GM18505 (cell line): ENCODE measurements at regions not wholly inside any gene's neighbourhood (a gene's known extent, or its start where the extent isn't known, plus 50 kb on each side); places are given as distances from the start of the nearest gene placed in this dataset.
"Not testable (repeated sequence)": the region's sequence is repeated elsewhere in the genome, so short reads cannot be mapped to it uniquely, and the experiment has no call there.

ENCODE experiments used
- ATAC-seq: cut with Tn5 transposase; IDR thresholded peaks from one replicate; pipeline ENCODE4 v1.9.1; 2021; ENCODE audit not compliant: unreplicated experiment
- POLR2A ChIP-seq: IDR thresholded peaks from 4 replicates; pipeline ENCODE4 v1.6.1; 2011; ENCODE audit warnings: borderline replicate concordance; ENCODE audit not compliant: insufficient read depth, insufficient read length; ENCODE audit errors: extremely low read depth

DNA sequence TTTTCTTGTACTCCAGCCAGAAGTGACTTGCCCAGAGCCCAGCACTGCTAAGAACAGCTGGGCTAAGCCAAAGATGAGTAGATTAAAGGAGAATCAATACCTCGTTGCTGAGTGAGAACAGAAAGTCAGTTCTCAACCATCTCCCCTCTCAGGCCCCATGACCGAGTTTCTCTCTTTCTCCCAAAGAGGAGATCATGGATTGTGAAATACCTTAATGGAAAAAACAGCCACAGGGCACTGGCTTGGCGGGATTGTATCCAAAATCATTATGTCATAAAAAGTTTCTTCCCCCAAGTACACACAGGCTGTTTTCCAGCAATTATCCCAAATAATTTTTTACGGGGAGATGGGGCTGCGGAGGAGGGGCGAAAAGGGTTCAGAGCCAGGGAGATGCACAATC lies 111.8 kb upstream of the TMEM45B start:
- TF ChIP-seq POLR2A = no peak
- ATAC-seq = no peak

DNA sequence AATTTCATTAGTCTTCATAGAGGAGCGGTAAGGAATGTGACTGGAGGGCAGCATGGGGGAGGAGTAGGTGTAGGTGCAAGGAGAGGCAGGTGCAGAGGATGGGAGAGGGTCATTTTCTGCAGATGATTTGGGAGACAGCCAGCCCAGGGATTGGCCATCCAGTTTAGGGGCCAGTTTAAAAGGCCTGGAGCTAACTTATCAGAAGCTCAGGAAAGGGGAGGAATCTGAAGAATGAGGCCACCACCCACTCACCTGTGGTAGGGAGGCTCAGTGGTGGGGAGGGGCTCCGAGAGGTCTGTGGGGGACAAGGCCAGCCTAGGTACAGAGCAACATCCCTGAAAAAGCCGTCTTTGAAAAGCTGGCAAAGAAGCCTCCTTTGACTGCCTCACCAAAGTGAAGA lies 110.8 kb upstream of the TMEM45B start:
- TF ChIP-seq POLR2A = no peak
- no peak for ATAC-seq

DNA sequence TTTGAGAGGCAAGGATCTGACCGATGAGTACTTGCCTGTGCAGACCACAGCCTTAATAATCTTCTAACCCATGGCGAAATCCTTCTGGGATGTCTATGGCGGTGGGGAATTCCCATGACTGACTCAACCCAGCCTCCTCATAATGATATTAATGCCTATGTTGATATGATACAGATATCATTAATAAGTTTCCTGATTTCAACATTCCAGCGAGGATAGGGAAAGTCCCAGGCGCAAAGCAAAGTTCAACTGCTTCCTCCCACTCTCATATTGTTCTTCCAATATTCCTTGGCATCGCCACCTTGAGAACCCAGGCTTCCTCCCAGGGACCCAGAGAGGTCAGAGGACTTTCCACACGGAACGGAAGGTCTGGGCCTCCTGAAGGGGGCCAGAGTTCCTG lies 110.3 kb upstream of the TMEM45B start:
- no peak for ATAC-seq
- no peak for TF ChIP-seq POLR2A

DNA sequence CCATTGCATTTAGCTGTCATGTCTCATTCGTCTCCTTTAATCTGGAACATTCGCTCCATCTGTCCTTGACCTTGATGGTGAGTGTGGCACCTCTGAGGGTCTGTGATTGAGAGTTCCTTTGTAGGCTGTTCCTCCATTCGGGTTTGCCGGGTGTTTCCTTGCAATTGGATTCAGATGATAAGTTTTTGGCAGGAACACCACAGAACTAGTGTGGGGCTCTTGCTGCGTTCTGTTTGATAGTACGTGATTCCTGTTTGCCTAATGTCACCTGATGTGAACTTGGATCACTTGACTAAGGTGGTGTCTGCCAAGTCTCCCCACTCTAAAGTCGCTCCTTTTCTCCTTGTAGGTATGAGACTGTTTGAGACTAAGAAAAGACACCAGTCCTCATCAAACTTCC lies 109.7 kb upstream of the TMEM45B start:
- TF ChIP-seq POLR2A = no peak
- ATAC-seq = no peak

DNA sequence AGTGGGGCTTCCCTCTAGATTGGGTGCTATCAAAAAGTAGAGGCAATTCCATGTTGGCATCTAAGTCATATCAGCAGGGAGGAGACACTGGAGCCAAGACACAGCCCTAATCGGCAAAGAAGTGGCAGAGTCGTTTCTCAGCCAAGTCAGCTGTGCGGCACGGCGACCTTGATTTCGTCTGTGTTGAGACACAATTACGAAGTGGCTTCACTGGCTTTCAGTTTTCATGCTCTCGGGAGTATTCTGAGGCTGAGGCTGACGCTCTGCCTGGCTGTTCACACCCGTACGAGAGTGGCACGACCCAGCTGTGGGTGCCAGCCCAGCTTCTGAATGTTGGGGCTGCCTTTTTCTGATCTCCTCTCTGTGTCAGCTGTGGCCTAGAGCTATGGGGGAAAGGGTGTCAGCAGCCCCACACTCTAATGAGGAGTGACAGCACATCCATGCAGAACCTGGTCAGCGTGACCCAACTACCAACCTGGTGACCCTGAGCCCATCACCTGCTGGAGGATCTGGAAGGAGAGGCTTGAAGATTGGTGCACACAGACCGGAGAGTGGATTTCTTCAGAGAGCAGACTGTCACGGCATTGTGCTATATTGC lies 105.7 kb upstream of the TMEM45B start:
- no peak for ATAC-seq

DNA sequence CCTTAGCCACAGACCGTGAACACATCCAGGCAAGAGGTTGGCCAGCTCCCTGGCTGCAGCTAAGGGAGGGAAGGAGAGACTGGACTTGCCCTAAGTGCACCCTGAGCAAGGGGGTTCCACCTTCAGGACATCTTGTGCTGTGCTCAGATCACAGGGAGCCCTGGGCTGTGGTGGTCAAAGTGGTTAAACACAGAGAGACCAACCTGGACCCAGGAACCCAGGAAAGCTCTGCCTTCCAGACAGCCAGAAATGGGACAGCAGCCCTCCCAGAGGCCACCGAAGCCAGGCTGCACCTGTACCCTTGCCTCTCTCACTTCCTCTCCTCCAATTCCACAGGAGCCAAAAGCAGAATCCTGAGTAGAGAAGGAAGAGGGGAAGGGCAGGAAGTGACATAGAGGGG lies 105.2 kb upstream of the TMEM45B start:
- ATAC-seq = no peak
- TF ChIP-seq POLR2A = no peak

More for the DNA sequence above, 105.7 kb upstream of the TMEM45B start:
- no peak for TF ChIP-seq POLR2A

DNA sequence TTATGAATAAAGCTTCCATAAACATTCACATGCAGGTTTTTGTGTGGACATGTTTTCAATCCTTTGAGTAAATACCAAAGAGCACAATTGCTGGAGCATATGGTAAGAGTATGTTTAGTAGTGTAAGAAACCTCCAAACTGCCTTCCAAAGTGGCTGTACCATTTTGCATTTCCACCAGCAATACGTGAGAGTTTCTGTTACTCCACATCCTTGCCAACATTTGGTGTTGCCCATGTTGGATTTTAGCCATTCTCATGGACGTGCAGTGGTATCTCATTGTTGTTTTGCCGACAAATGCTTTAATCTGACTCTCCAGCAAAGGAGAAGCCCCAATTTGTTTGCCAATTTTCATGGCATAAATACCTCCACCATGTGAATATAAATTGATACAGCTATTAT lies 103.9 kb upstream of the TMEM45B start:
- TF ChIP-seq POLR2A = no peak
- no peak for ATAC-seq

DNA sequence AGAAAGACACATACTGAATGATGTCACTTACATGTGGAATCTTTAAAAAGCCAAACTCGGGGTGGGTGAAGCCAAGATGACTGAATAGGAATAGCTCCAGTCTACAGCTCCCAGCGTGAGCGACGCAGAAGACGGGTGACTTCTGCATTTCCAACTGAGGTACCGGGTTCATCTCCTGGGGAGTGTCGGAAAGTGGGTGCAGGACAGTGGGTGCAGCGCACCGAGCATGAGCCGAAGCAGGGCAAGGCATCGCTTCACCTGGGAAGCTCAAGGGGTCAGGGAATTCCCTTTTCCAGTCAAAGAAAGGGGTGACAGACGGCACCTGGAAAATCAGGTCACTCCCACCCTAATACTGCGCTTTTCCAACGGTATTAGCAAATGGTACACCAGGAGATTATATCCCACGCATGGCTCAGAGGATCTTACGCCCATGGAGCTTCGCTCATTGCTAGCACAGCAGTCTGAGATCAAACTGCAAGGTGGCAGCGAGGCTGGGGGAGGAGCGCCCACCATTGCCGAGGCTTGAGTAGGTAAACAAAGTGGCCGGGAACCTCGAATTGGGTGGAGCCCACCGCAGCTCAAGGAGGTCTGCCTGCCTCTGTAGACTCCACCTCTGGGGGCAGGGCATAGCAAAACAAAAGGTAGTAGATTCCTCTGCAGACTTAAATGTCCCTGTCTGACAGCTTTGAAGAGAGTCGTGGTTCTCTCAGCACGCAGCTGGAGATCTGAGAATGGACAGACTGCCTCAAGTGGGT lies 103.0 kb upstream of the TMEM45B start:
- ATAC-seq = not testable (repeated sequence)

DNA sequence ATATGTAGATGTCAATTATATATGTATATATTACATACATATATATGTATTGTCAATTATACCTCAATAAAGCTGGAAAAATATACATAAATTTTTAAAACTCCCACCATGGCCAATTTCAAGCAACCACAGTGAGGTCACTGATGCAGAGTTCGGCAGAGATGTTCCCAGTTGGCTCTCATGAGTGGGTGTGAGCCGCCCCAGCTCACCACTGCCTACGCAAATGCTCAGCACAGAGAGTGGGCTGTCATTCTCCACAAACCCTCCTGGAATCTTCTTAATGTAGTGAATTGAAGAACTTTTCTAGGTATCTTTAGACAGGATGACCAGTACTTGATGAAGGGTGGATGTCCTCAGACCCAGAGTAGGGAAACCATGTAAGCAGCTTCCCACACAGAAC lies 96.6 kb upstream of the TMEM45B start:
- TF ChIP-seq POLR2A = no peak
- ATAC-seq = no peak

DNA sequence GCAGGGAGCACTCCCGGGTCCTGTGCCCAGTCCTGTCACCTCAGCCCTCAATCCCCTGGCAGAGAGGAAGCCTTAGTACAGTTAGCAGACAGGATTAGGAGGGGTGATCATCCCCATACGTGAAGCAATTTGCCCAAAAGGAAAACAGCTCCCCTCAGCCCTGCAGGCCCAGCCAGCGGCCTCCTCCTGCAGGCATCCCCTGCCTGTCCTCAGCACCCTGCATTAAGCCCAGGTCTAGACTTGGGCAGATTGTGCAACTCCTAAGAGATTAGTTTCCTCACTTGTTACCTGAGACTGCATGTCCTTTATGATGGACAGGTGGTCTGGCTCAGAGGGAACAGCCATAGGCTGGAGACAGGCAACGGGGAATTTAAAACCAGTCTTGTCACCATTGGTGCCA lies 95.5 kb upstream of the TMEM45B start:
- TF ChIP-seq POLR2A = no peak
- ATAC-seq = no peak

DNA sequence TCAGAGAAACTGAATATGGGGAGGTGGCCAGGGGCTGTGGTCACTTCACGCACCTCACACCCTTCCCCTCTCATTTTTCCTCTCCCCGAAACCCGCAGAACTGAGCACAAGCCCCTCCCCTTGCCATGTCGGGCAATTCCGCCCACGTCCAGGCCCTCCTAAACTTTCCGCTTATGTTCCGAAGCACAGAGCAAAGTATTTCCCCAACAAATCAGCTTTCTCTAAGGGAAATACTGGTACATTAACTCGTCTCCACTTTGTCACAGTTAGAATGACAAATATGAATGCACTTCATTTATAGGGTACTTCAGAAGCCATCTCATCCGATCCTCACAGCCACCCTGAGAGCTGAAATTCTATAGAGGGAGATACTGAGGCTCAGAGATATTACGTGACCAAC lies 94.7 kb upstream of the TMEM45B start:
- no peak for ATAC-seq
- TF ChIP-seq POLR2A = no peak

DNA sequence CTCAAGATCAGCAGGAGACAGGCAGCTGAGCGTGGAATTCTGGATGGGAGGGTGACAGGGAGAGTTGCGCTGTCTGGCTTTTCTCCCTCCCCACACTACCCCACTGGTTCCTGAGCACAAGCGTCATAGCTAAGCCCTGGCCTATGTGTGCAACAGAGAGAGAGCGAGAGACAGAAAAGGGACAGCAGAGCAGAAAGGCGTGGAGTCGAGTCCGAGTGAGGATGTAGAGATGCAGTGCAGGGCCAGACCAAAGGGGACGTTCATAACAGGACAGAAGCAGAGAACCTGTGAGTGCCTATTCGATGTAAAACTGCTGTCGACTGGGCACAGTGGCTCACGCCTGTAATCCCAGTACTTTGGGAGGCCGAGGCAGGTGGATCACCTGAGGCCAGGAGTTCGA lies 94.0 kb upstream of the TMEM45B start:
- no peak for TF ChIP-seq POLR2A
- ATAC-seq = no peak

DNA sequence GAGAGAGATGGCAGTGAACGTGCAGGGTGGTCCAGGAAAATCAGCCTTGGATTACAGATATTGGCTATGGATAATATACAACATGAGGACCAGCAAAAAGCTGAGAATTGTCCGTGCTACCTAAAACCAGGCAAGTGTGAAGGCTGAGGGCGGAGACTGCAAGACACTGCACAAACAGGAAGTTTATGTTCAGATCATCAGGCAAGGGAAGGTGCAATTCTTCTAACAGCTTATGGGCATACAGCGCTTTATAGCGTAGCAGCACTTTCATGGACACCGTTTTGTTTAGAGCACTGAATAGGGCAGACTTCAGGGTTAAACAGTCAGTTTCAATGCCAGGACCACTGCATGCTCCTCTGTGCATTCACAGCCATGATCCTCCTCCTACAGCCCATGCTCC lies 93.1 kb upstream of the TMEM45B start:
- TF ChIP-seq POLR2A = no peak
- no peak for ATAC-seq

DNA sequence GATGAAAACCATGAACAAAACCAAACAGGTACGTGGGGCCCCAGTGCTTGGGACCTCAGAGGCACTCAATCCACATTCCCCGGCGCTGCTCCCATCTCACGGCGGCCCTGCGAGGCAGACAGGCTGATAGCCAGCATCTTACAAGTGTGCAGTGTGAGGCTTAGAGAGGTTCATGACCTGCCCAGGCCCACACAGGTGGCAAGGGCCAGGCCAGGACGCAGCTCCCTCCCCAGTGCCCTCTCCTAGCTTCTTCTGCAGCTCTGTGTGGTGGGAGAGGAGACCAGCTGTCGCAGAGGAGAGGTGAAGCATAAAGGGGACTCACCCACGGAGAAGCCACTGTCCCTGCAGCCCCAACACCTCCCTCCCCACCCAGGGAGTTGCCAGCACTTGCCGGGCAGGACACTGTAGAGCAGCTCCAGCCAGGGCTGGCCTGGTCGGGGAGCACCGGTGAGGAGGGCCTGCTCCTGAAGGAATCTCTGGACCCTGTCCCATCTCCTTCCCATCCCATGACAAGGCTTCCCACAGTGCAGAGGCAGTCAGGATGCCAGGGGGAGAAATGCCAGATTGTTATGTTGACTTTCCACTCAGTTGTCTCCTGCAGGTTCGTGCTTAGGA lies 92.4 kb upstream of the TMEM45B start:
- no peak for TF ChIP-seq POLR2A
- no peak for ATAC-seq
